Loucy (cell line): ENCODE measurements at regions not wholly inside any gene's neighbourhood (a gene's known extent, or its start where the extent isn't known, plus 50 kb on each side); places are given as distances from the start of the nearest gene placed in this dataset.

Experiments used
- H2AFZ ChIP-seq: fragments of 200-600 bp; sonication (generic); 2 replicates; pipeline ENCODE4 v1.6.0; 2016; ENCODE audit warnings: antibody characterized with exemption, mild to moderate bottlenecking, low read length, moderate library complexity
- H3F3A ChIP-seq: fragments of 200-600 bp; 2 replicates; pipeline ENCODE4 v1.6.0; 2016; ENCODE audit warnings: antibody characterized with exemption, low read depth, mild to moderate bottlenecking
- H3K27me3 ChIP-seq: fragments of 200-600 bp; sonication (generic); 2 replicates; pipeline ENCODE4 v1.6.1; 2014; ENCODE audit warnings: low read length, mild to moderate bottlenecking; ENCODE audit not compliant: insufficient read depth, poor library complexity, severe bottlenecking
- H3K36me3 ChIP-seq: fragments of 200-600 bp; sonication (generic); 2 replicates; pipeline ENCODE4 v1.6.1; 2016; ENCODE audit warnings: low read length; ENCODE audit not compliant: insufficient read depth
- H3K4me1 ChIP-seq: fragments of 200-600 bp; sonication (generic); 2 replicates; pipeline ENCODE4 v1.5.1; 2014; ENCODE audit warnings: low read length, mild to moderate bottlenecking; ENCODE audit not compliant: insufficient read depth, poor library complexity, severe bottlenecking
- H3K4me2 ChIP-seq: fragments of 200-600 bp; sonication (generic); 2 replicates; pipeline ENCODE4 v1.6.0; 2014; ENCODE audit warnings: antibody characterized with exemption, low read length, low read depth, mild to moderate bottlenecking; ENCODE audit not compliant: poor library complexity, severe bottlenecking
- H3K4me3 ChIP-seq: fragments of 200-600 bp; sonication (generic); 2 replicates; pipeline ENCODE4 v1.5.1; 2014; ENCODE audit warnings: low read length, mild to moderate bottlenecking, mixed read lengths; ENCODE audit not compliant: poor library complexity, severe bottlenecking
- H3K79me2 ChIP-seq: fragments of 200-600 bp; sonication (generic); 2 replicates; pipeline ENCODE4 v1.6.1; 2014; ENCODE audit warnings: low read length; ENCODE audit not compliant: insufficient read depth
- H3K9ac ChIP-seq: fragments of 200-600 bp; sonication (generic); 2 replicates; pipeline ENCODE4 v1.6.0; 2014; ENCODE audit warnings: mild to moderate bottlenecking, low read depth, low read length, moderate library complexity; ENCODE audit not compliant: poor library complexity, severe bottlenecking
- H3K9me2 ChIP-seq: fragments of 200-600 bp; sonication (generic); replicated peaks from 2 replicates; pipeline ENCODE4 v1.6.1; 2016; ENCODE audit warnings: low read depth, low read length, mixed read lengths
- H3K9me3 ChIP-seq: fragments of 200-600 bp; sonication (generic); 2 replicates; pipeline ENCODE4 v1.6.1; 2014; ENCODE audit warnings: mild to moderate bottlenecking, antibody characterized with exemption, low read length, low read depth; ENCODE audit not compliant: insufficient read depth
- H4K20me1 ChIP-seq: fragments of 200-600 bp; sonication (generic); 2 replicates; pipeline ENCODE4 v1.6.0; 2014; ENCODE audit warnings: antibody characterized with exemption, low read length, mild to moderate bottlenecking; ENCODE audit not compliant: insufficient read depth, poor library complexity, severe bottlenecking
- EZH2phosphoT487 ChIP-seq: fragments of 200-600 bp; IDR thresholded peaks from 2 replicates; pipeline ENCODE4 v1.6.1; 2018; ENCODE audit warnings: antibody characterized with exemption, mild to moderate bottlenecking, moderate library complexity, borderline replicate concordance
- TF ChIP-seq, protein P1 (sequence below): fragments of 200-600 bp; sonication (generic); conservative IDR thresholded peaks from 2 replicates; pipeline ENCODE4 v1.5.1; 2014; ENCODE audit warnings: mild to moderate bottlenecking, antibody characterized with exemption, low read length

DNA sequence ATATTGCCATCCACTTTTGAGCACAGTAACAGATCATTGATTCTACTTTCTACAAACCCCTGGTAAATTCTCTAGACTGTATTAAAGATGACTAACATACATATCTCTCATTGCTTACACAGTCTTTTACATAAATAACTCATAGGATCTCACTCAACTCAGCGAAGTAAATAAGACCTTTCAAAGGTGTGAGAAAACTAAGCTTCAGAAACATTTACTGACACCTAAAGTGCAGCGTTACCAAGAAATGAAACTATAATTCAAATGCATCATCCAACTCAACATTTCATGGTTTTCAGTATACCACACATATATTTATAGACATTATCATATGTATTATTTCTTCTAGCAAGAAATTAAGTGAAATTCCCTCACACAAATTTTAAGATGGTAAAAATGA is 189.8 kb downstream of the METTL4 start:
- H3F3A ChIP-seq, result no peaks in the 10 kb centered on the region
- no peak overlapping the region for H2AFZ ChIP-seq
- no peaks in the 10 kb centered on the region for H4K20me1 ChIP-seq
- TF ChIP-seq, protein P1, sequence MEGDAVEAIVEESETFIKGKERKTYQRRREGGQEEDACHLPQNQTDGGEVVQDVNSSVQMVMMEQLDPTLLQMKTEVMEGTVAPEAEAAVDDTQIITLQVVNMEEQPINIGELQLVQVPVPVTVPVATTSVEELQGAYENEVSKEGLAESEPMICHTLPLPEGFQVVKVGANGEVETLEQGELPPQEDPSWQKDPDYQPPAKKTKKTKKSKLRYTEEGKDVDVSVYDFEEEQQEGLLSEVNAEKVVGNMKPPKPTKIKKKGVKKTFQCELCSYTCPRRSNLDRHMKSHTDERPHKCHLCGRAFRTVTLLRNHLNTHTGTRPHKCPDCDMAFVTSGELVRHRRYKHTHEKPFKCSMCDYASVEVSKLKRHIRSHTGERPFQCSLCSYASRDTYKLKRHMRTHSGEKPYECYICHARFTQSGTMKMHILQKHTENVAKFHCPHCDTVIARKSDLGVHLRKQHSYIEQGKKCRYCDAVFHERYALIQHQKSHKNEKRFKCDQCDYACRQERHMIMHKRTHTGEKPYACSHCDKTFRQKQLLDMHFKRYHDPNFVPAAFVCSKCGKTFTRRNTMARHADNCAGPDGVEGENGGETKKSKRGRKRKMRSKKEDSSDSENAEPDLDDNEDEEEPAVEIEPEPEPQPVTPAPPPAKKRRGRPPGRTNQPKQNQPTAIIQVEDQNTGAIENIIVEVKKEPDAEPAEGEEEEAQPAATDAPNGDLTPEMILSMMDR, result no peak
- no peak for TF ChIP-seq EZH2phosphoT487
- H3K79me2 ChIP-seq, result no peaks in the 10 kb centered on the region
- H3K4me1 ChIP-seq, result no peaks in the 10 kb centered on the region
- no peak overlapping the region for H3K4me3 ChIP-seq
- H3K36me3 ChIP-seq, result no peaks in the 10 kb centered on the region
- no peaks in the 10 kb centered on the region for H3K27me3 ChIP-seq
- no peaks in the 10 kb centered on the region for H3K9me2 ChIP-seq
- H3K9ac ChIP-seq, result no peak overlapping the region
- H3K9me3 ChIP-seq, result 0 out of 2 replicates have a peak, but pooled peaks cover 2% of the 10 kb centered on the region
- H3K4me2 ChIP-seq, result no peak overlapping the region

DNA sequence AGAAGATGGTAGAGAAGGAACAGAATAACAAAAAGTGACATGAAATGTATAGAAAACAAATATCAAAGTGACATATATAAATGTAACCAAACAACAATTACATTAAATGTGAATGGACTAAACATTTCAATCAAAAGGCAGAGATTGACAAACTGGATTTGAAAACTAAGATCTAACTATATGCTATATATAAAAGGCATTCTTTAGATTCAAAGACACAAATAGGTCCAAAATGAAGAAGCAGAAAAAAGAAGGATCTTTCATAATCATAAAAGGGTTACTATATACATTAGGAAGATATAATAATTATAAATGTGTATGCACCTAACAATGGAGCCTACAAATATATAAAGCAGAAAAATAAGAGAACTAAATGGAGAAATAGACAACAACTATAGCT is 183.7 kb downstream of the METTL4 start:
- Histone ChIP-seq H3K4me1 (no peaks in the 10 kb centered on the region), H2AFZ (no peak overlapping the region), H3K27me3 (no peaks in the 10 kb centered on the region), H3F3A (no peaks in the 10 kb centered on the region), H3K9me3 (peaks cover 4% of the 10 kb centered on the region; the same call in 1 of the 2 replicates), H3K4me2 (no peak overlapping the region), H4K20me1 (no peaks in the 10 kb centered on the region), H3K9me2 (no peaks in the 10 kb centered on the region), H3K4me3 (no peak overlapping the region), H3K79me2 (no peaks in the 10 kb centered on the region), H3K36me3 (no peaks in the 10 kb centered on the region), H3K9ac (no peak overlapping the region)
- TF ChIP-seq EZH2phosphoT487, result no peak
- TF ChIP-seq, protein P1, result no peak

DNA sequence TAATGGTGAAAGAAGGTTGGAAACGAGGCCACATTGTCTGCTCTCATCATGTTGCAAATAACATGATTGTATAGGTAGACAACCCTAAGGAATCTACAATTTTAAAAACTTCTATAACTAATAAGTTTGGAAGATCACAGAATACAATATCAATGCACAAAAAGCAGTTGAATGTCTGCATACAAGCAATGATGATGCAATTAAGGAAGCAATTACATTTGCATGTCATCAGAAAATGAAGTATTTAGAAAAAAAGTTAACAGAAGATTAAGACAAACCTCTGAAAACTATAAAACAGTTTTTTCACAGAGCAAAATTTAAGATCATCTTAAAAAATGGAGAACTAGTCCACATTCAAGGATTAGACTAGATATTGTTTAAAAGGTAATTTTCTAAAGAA is 181.1 kb downstream of the METTL4 start:
- no peaks in the 10 kb centered on the region for H3K36me3 ChIP-seq
- H3K9me2 ChIP-seq, result no peaks in the 10 kb centered on the region
- no peaks in the 10 kb centered on the region for H3F3A ChIP-seq
- no peak overlapping the region for H3K4me2 ChIP-seq
- H3K4me3 ChIP-seq, result no peak overlapping the region
- no peak overlapping the region for H2AFZ ChIP-seq
- H3K9ac ChIP-seq, result no peak overlapping the region
- no peaks in the 10 kb centered on the region for H3K27me3 ChIP-seq
- H3K9me3 ChIP-seq, result peaks cover 4% of the 10 kb centered on the region; the same call in 1 of the 2 replicates
- no peaks in the 10 kb centered on the region for H3K4me1 ChIP-seq
- no peaks in the 10 kb centered on the region for H4K20me1 ChIP-seq
- no peak for TF ChIP-seq EZH2phosphoT487
- H3K79me2 ChIP-seq, result no peaks in the 10 kb centered on the region

DNA sequence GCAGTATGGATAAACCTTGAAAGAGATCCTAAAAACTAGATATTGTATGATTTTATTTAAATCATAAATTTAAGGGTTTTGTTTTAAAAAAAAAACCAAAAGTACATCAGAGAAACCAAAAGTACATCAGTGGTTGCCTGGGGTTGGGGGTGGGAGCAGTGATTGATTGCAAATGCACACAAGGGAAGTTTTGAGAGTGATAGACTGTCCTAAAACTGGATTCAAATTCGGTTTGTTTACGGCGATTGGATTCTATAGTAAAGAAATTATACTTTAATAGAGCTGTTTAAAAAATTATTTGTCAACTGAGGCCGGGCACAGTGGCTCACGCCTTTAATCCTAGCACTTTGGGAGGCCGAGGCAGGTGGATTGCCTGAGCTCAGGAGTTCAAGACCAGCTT is 179.8 kb downstream of the METTL4 start:
- Histone ChIP-seq H3K36me3 (no peaks in the 10 kb centered on the region), H3K4me3 (no peak overlapping the region), H3K9me2 (no peaks in the 10 kb centered on the region), H2AFZ (no peak overlapping the region), H3K4me2 (no peak overlapping the region), H3K9ac (no peak overlapping the region), H3F3A (no peaks in the 10 kb centered on the region), H3K4me1 (no peaks in the 10 kb centered on the region), H3K9me3 (peaks cover 3% of the 10 kb centered on the region; the same call in 1 of the 2 replicates), H4K20me1 (no peaks in the 10 kb centered on the region), H3K79me2 (no peaks in the 10 kb centered on the region), H3K27me3 (no peaks in the 10 kb centered on the region)
- TF ChIP-seq, protein P1, result no peak
- TF ChIP-seq EZH2phosphoT487, result no peak
